ENCODE measurements at regions not wholly inside any gene's neighbourhood (a gene's known extent, or its start where the extent isn't known, plus 50 kb on each side); places are given as distances from the start of the nearest gene placed in this dataset.

- no peaks in the 10 kb centered on the region for H3K9me3 ChIP-seq (ENCODE audit: low read length)
- H3K4me1 ChIP-seq (ENCODE audit: insufficient read depth, low read length): no peaks in the 10 kb centered on the region
- no peaks in the 10 kb centered on the region for H3K27me3 ChIP-seq (ENCODE audit: insufficient read depth, low read length)
- no peaks in the 10 kb centered on the region for H3K36me3 ChIP-seq (ENCODE audit: insufficient read depth, low read length)
- no peak overlapping the region for H3K4me3 ChIP-seq (ENCODE audit: low read length)
- H2AFZ ChIP-seq (ENCODE audit: low read depth, low read length): no peak overlapping the region
Measured at GRCh38 chr5:143572671-143573070, 169.2 kb upstream of the NR3C1 start.

- Histone ChIP-seq H3K27me3 (ENCODE audit: insufficient read depth, low read length) (no peaks in the 10 kb centered on the region), H3K4me1 (ENCODE audit: insufficient read depth, low read length) (no peaks in the 10 kb centered on the region), H2AFZ (ENCODE audit: low read depth, low read length) (no peak overlapping the region)
Measured at GRCh38 chr5:143571642-143572624, 168.4 kb upstream of the NR3C1 start.

GRCh38 chr5:143570989-143571388 is 167.5 kb upstream of the NR3C1 start:
- H3K36me3 ChIP-seq (ENCODE audit: insufficient read depth, low read length): no peaks in the 10 kb centered on the region
- no peak overlapping the region for H2AFZ ChIP-seq (ENCODE audit: low read depth, low read length)
- H3K9me3 ChIP-seq (ENCODE audit: low read length): no peaks in the 10 kb centered on the region
- H3K4me3 ChIP-seq (ENCODE audit: low read length): no peak overlapping the region
- H3K27me3 ChIP-seq (ENCODE audit: insufficient read depth, low read length): no peaks in the 10 kb centered on the region
- H3K4me1 ChIP-seq (ENCODE audit: insufficient read depth, low read length): no peaks in the 10 kb centered on the region

More at GRCh38 chr5:143571642-143572624, 168.4 kb upstream of the NR3C1 start:
- H3K36me3 ChIP-seq (ENCODE audit: insufficient read depth, low read length): no peaks in the 10 kb centered on the region
- no peak overlapping the region for H3K4me3 ChIP-seq (ENCODE audit: low read length)
- no peaks in the 10 kb centered on the region for H3K9me3 ChIP-seq (ENCODE audit: low read length)

- no peak overlapping the region for H3K4me3 ChIP-seq (ENCODE audit: low read length)
- no peak overlapping the region for H2AFZ ChIP-seq (ENCODE audit: low read depth, low read length)
- H3K9me3 ChIP-seq (ENCODE audit: low read length): no peaks in the 10 kb centered on the region
- no peaks in the 10 kb centered on the region for H3K27me3 ChIP-seq (ENCODE audit: insufficient read depth, low read length)
- no peaks in the 10 kb centered on the region for H3K36me3 ChIP-seq (ENCODE audit: insufficient read depth, low read length)
- no peaks in the 10 kb centered on the region for H3K4me1 ChIP-seq (ENCODE audit: insufficient read depth, low read length)
Measured at GRCh38 chr5:143569722-143570567, 166.5 kb upstream of the NR3C1 start.

- H3K27me3 ChIP-seq (ENCODE audit: insufficient read depth, low read length): no peaks in the 10 kb centered on the region
- H3K9me3 ChIP-seq (ENCODE audit: low read length): no peaks in the 10 kb centered on the region
Measured at GRCh38 chr5:143569213-143569701, 165.8 kb upstream of the NR3C1 start.

GRCh38 chr5:143567583-143568504 is 164.4 kb upstream of the NR3C1 start:
- H3K4me1 ChIP-seq (ENCODE audit: insufficient read depth, low read length): no peaks in the 10 kb centered on the region
- no peaks in the 10 kb centered on the region for H3K9me3 ChIP-seq (ENCODE audit: low read length)
- H3K27me3 ChIP-seq (ENCODE audit: insufficient read depth, low read length): no peaks in the 10 kb centered on the region
- H3K36me3 ChIP-seq (ENCODE audit: insufficient read depth, low read length): no peaks in the 10 kb centered on the region
- no peak overlapping the region for H2AFZ ChIP-seq (ENCODE audit: low read depth, low read length)
- no peak overlapping the region for H3K4me3 ChIP-seq (ENCODE audit: low read length)

More at GRCh38 chr5:143569213-143569701, 165.8 kb upstream of the NR3C1 start:
- Histone ChIP-seq H3K4me3 (ENCODE audit: low read length) (no peak overlapping the region), H3K36me3 (ENCODE audit: insufficient read depth, low read length) (no peaks in the 10 kb centered on the region), H2AFZ (ENCODE audit: low read depth, low read length) (no peak overlapping the region), H3K4me1 (ENCODE audit: insufficient read depth, low read length) (no peaks in the 10 kb centered on the region)

GRCh38 chr5:143566139-143566538 is 162.7 kb upstream of the NR3C1 start:
- H3K9me3 ChIP-seq (ENCODE audit: low read length): no peaks in the 10 kb centered on the region
- no peaks in the 10 kb centered on the region for H3K27me3 ChIP-seq (ENCODE audit: insufficient read depth, low read length)
- no peaks in the 10 kb centered on the region for H3K36me3 ChIP-seq (ENCODE audit: insufficient read depth, low read length)
- H3K4me1 ChIP-seq (ENCODE audit: insufficient read depth, low read length): no peaks in the 10 kb centered on the region
- no peak overlapping the region for H3K4me3 ChIP-seq (ENCODE audit: low read length)
- no peak overlapping the region for H2AFZ ChIP-seq (ENCODE audit: low read depth, low read length)

- H3K4me3 ChIP-seq (ENCODE audit: low read length): no peak overlapping the region
- no peaks in the 10 kb centered on the region for H3K9me3 ChIP-seq (ENCODE audit: low read length)
- H3K27me3 ChIP-seq (ENCODE audit: insufficient read depth, low read length): no peaks in the 10 kb centered on the region
- no peak overlapping the region for H2AFZ ChIP-seq (ENCODE audit: low read depth, low read length)
- no peaks in the 10 kb centered on the region for H3K4me1 ChIP-seq (ENCODE audit: insufficient read depth, low read length)
- no peaks in the 10 kb centered on the region for H3K36me3 ChIP-seq (ENCODE audit: insufficient read depth, low read length)
Measured at GRCh38 chr5:143564417-143564816, 160.9 kb upstream of the NR3C1 start.

GRCh38 chr5:143562935-143563334 is 159.4 kb upstream of the NR3C1 start:
- Histone ChIP-seq H3K9me3 (ENCODE audit: low read length) (no peaks in the 10 kb centered on the region), H3K4me1 (ENCODE audit: insufficient read depth, low read length) (no peaks in the 10 kb centered on the region), H3K4me3 (ENCODE audit: low read length) (no peak overlapping the region), H2AFZ (ENCODE audit: low read depth, low read length) (no peak overlapping the region), H3K36me3 (ENCODE audit: insufficient read depth, low read length) (no peaks in the 10 kb centered on the region), H3K27me3 (ENCODE audit: insufficient read depth, low read length) (no peaks in the 10 kb centered on the region)

- Histone ChIP-seq H3K27me3 (ENCODE audit: insufficient read depth, low read length) (no peaks in the 10 kb centered on the region), H3K4me1 (ENCODE audit: insufficient read depth, low read length) (no peaks in the 10 kb centered on the region), H3K9me3 (ENCODE audit: low read length) (no peaks in the 10 kb centered on the region), H2AFZ (ENCODE audit: low read depth, low read length) (no peak overlapping the region), H3K4me3 (ENCODE audit: low read length) (no peak overlapping the region), H3K36me3 (ENCODE audit: insufficient read depth, low read length) (no peaks in the 10 kb centered on the region)
Measured at GRCh38 chr5:143561219-143561618, 157.7 kb upstream of the NR3C1 start.

- H2AFZ ChIP-seq (ENCODE audit: low read depth, low read length): no peak overlapping the region
- no peaks in the 10 kb centered on the region for H3K27me3 ChIP-seq (ENCODE audit: insufficient read depth, low read length)
Measured at GRCh38 chr5:143560378-143560777, 156.9 kb upstream of the NR3C1 start.

GRCh38 chr5:143559586-143560109 is 156.2 kb upstream of the NR3C1 start:
- Histone ChIP-seq H3K36me3 (ENCODE audit: insufficient read depth, low read length) (no peaks in the 10 kb centered on the region), H3K4me1 (ENCODE audit: insufficient read depth, low read length) (peaks cover 4% of the 10 kb centered on the region), H2AFZ (ENCODE audit: low read depth, low read length) (no peak overlapping the region), H3K9me3 (ENCODE audit: low read length) (no peaks in the 10 kb centered on the region), H3K27me3 (ENCODE audit: insufficient read depth, low read length) (no peaks in the 10 kb centered on the region), H3K4me3 (ENCODE audit: low read length) (no peak overlapping the region)

More at GRCh38 chr5:143560378-143560777, 156.9 kb upstream of the NR3C1 start:
- H3K36me3 ChIP-seq (ENCODE audit: insufficient read depth, low read length): no peaks in the 10 kb centered on the region
- H3K4me3 ChIP-seq (ENCODE audit: low read length): no peak overlapping the region
- H3K9me3 ChIP-seq (ENCODE audit: low read length): no peaks in the 10 kb centered on the region
- H3K4me1 ChIP-seq (ENCODE audit: insufficient read depth, low read length): no peaks in the 10 kb centered on the region

Data from neuron (in vitro differentiated cells).